ENCODE measurements at regions not wholly inside any gene's neighbourhood (a gene's known extent, or its start where the extent isn't known, plus 50 kb on each side); places are given as distances from the start of the nearest gene placed in this dataset.

DNA sequence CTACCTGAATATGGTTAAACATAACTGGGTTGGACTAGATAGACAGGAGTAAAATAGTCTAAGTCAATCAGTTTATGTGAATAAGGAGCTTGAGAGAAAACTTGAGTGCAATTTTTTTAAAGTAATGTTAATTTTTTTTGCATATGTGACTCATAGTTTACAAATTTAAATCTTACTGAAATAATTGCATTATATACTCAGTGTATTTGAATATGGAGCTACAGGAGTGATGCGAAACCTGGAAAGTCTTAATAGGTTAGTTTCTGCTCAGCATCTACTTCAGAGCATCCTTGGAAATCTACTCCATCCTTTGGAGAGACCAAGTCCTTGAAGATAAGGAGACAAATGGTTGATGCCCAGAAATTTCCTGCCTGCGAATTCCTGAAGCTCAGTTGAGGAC is 318.8 kb upstream of the NXPH2 start:
- DNase-seq = no peak
- ATAC-seq = no peak
- Histone ChIP-seq H3K27ac (no peak overlapping the region), H3K4me3 (no peak overlapping the region), H3K4me1 (no peaks in the 10 kb centered on the region), H3K9me3 (no peaks in the 10 kb centered on the region), H3K27me3 (no peaks in the 10 kb centered on the region), H3K36me3 (no peaks in the 10 kb centered on the region)
- TF ChIP-seq, protein P1, sequence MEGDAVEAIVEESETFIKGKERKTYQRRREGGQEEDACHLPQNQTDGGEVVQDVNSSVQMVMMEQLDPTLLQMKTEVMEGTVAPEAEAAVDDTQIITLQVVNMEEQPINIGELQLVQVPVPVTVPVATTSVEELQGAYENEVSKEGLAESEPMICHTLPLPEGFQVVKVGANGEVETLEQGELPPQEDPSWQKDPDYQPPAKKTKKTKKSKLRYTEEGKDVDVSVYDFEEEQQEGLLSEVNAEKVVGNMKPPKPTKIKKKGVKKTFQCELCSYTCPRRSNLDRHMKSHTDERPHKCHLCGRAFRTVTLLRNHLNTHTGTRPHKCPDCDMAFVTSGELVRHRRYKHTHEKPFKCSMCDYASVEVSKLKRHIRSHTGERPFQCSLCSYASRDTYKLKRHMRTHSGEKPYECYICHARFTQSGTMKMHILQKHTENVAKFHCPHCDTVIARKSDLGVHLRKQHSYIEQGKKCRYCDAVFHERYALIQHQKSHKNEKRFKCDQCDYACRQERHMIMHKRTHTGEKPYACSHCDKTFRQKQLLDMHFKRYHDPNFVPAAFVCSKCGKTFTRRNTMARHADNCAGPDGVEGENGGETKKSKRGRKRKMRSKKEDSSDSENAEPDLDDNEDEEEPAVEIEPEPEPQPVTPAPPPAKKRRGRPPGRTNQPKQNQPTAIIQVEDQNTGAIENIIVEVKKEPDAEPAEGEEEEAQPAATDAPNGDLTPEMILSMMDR (IDR thresholded peaks at IDR 0.05) = no peak
- intact Hi-C loops (cut with DNase I) = no loop called here

DNA sequence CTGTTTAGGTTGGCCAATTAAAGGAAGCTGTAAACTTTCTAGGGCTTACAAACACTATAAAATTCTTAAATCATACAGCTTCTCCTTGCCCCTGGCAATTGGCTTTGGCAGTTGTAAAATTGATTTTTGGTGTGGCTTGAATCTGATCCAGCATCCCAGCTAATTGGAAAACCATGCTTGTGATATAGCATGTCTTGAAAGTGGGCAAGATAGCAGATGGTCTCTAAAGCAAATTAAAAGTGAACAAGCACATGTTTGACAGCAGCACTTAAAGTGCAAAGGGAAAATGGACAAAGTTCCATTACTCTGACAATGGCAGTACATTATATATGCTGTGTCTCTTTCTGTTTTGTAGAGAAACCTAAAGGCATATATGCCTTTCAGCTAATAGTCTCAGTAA is 302.9 kb upstream of the NXPH2 start:
- no peaks in the 10 kb centered on the region for H3K36me3 ChIP-seq
- no peak overlapping the region for H3K4me3 ChIP-seq
- no peaks in the 10 kb centered on the region for H3K4me1 ChIP-seq
- ATAC-seq (no peak), DNase-seq (no peak)
- peaks cover 0 to 3% of the 10 kb centered on the region in 2 donors for H3K9me3 ChIP-seq
- H3K27me3 ChIP-seq = no peaks in the 10 kb centered on the region
- intact Hi-C loops (cut with DNase I) = no loop called here
- TF ChIP-seq, protein P1 (IDR thresholded peaks at IDR 0.05) = no peak
- H3K27ac ChIP-seq = no peak overlapping the region

DNA sequence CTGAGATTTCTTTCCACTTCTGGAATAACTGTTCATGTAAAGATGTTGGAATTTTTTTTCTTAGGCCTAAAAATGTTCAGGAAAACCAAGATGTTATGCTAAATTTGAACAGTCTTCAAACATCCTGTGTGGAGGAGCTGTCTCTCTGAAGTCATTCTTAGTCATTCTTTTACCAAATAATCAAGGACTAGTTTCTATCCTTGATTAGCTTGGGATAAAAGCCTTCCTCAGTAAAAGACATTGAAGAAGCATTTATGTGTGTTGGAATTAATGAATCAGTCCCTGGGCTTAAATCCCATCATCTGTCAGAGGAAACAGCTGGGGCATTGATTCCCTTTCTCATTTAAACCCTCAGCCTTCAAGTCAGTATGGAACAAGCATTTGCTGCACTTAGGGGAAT is 300.1 kb upstream of the NXPH2 start:
- intact Hi-C loops (cut with DNase I) = no loop called here
- H3K27ac ChIP-seq = no peak overlapping the region
- TF ChIP-seq, protein P1 (IDR thresholded peaks at IDR 0.05) = no peak
- no peak overlapping the region for H3K4me3 ChIP-seq
- H3K27me3 ChIP-seq = no peaks in the 10 kb centered on the region
- H3K36me3 ChIP-seq = no peaks in the 10 kb centered on the region
- DNase-seq (no peak), ATAC-seq (no peak)
- peaks cover 0 to 3% of the 10 kb centered on the region in 2 donors for H3K9me3 ChIP-seq
- H3K4me1 ChIP-seq = no peaks in the 10 kb centered on the region

DNA sequence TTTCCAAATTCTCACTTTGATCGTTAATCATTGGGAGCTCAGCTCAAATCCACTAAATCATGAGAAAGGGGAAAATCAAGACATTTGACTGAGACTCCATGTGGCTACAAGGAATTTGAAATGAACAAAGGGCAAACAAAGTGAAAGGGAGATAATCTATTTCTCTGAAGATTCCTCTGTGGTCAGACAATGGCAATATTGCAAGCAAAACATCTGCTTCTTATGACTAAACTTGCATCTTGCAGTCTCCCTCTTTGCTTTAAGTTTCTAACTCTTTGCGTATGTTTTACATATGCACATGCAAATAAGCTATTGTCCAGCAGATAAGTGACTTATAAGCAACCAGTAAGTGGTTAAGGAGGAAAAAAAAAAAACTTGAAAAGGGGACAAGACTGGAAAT is 299.1 kb upstream of the NXPH2 start:
- Histone ChIP-seq H3K27me3 (no peaks in the 10 kb centered on the region), H3K27ac (no peak overlapping the region), H3K4me1 (no peaks in the 10 kb centered on the region), H3K9me3 (peaks cover 0 to 3% of the 10 kb centered on the region in 2 donors), H3K4me3 (no peak overlapping the region), H3K36me3 (no peaks in the 10 kb centered on the region)
- intact Hi-C loops (cut with DNase I) = no loop called here
- DNase-seq = no peak
- ATAC-seq = no peak
- TF ChIP-seq, protein P1 (IDR thresholded peaks at IDR 0.05) = no peak

DNA sequence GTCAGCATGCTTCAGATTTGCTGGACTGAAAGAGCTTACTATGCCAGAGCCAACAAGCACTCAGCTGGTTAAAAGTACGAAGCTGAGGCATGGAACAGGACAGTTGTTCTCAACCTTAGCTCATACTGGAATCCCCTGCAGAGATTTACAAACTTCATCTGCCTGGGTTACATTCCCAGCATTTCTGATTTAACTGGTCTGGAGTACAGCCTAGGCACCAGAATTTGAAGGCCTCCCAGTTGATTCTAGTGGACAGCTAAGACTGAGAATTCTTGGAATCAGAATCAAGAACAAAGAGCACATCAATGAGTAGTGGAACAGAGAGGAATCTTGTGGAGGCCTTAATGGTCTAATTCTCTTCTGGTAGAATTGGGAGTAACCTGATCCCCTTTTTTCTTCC is 298.2 kb upstream of the NXPH2 start:
- DNase-seq (no peak), ATAC-seq (no peak)
- TF ChIP-seq, protein P1 (IDR thresholded peaks at IDR 0.05) = no peak
- Histone ChIP-seq H3K36me3 (no peaks in the 10 kb centered on the region), H3K9me3 (peaks cover 0 to 3% of the 10 kb centered on the region in 2 donors), H3K4me3 (no peak overlapping the region), H3K27me3 (no peaks in the 10 kb centered on the region), H3K27ac (no peak overlapping the region), H3K4me1 (no peaks in the 10 kb centered on the region)
- intact Hi-C loops (cut with DNase I) = no loop called here
